Ishikawa (cell line): ENCODE measurements at regions not wholly inside any gene's neighbourhood (a gene's known extent, or its start where the extent isn't known, plus 50 kb on each side); places are given as distances from the start of the nearest gene placed in this dataset.

Experiments
- MAX ChIP-seq: IDR thresholded peaks from 2 replicates; pipeline ENCODE4 v1.6.1; 2012
- TEAD4 ChIP-seq: IDR thresholded peaks from 2 replicates; pipeline ENCODE4 v1.6.1; 2012
- USF1 ChIP-seq: IDR thresholded peaks from 2 replicates; pipeline ENCODE4 v1.6.1; 2012

GRCh38 chr18:22109535-22109934 lies 59.9 kb upstream of the GATA6 start:
- TF ChIP-seq TEAD4 (no peak), MAX (no peak), USF1 (no peak)
